IMR-90 (cell line): ENCODE measurements at regions not wholly inside any gene's neighbourhood (a gene's known extent, or its start where the extent isn't known, plus 50 kb on each side); places are given as distances from the start of the nearest gene placed in this dataset.

Source experiments
- ATAC-seq: fragments of 200-7000 bp; cut with Tn5 transposase; 2 replicates; pipeline ENCODE4 v1.9.1; 2020; ENCODE audit warnings: low read depth, mild to moderate bottlenecking, moderate library complexity
- BruUV-seq: library from RNA; stranded (reverse); fragments of 400-500 nt; replicated peaks from 2 replicates; lab custom pipeline; 2021; lab: Mats Ljungman, UMichigan
- CTCF ChIA-PET: fragments of 300-600 bp; formaldehyde crosslinking; extraction: SDS; loops from one replicate; lab custom pipeline; 2021; ENCODE audit warnings: antibody characterized with exemption; lab: Yijun Ruan, JAX
- POLR2A ChIA-PET: fragments of 300-600 bp; sonication (Branson Sonifier 250); formaldehyde crosslinking; loops from one replicate; lab custom pipeline; 2022; ENCODE audit warnings: antibody characterized with exemption; ENCODE audit not compliant: unreplicated experiment; lab: Charles Lee
- DNase-seq: peaks from one replicate; pipeline ENCODE4 v3.0.0; 2013
- H2AFZ ChIP-seq: replicated peaks from 2 replicates; pipeline ENCODE3; 2013; ENCODE audit warnings: low read length, mild to moderate bottlenecking; ENCODE audit not compliant: poor library complexity
- H2AK5ac ChIP-seq: 2 replicates; pipeline ENCODE4 v1.6.1; 2013; ENCODE audit warnings: low read depth, low read length, inconsistent platforms
- H2AK9ac ChIP-seq: replicated peaks from 2 replicates; pipeline ENCODE3; 2013; ENCODE audit warnings: mild to moderate bottlenecking, low read depth, low read length, moderate library complexity; ENCODE audit not compliant: poor library complexity
- H2BK120ac ChIP-seq: 2 replicates; pipeline ENCODE4 v1.6.1; 2013; ENCODE audit warnings: low read depth, low read length, inconsistent platforms
- H2BK15ac ChIP-seq: 3 replicates; pipeline ENCODE4 v1.6.1; 2013; ENCODE audit warnings: low read depth, low read length, inconsistent platforms
- H2BK20ac ChIP-seq: 2 replicates; pipeline ENCODE4 v1.6.1; 2013; ENCODE audit warnings: low read depth, mild to moderate bottlenecking, inconsistent platforms, low read length, moderate library complexity
- H2BK5ac ChIP-seq: 2 replicates; pipeline ENCODE4 v1.6.1; 2013; ENCODE audit warnings: mild to moderate bottlenecking, low read depth, low read length, inconsistent platforms; ENCODE audit not compliant: poor library complexity, severe bottlenecking
- H3K14ac ChIP-seq: replicated peaks from 2 replicates; pipeline ENCODE4 v1.6.1; 2013; ENCODE audit warnings: low read depth, low read length, inconsistent platforms
- H3K18ac ChIP-seq: 2 replicates; pipeline ENCODE4 v1.6.1; 2013; ENCODE audit warnings: low read depth, low read length, control low read depth
- H3K23ac ChIP-seq: 2 replicates; pipeline ENCODE4 v1.6.1; 2013; ENCODE audit warnings: low read depth, low read length, inconsistent platforms
- H3K27ac ChIP-seq: 2 replicates; pipeline ENCODE4 v1.5.1; 2013; ENCODE audit warnings: mild to moderate bottlenecking, control low read depth, low read length; ENCODE audit not compliant: insufficient read depth
- H3K27me3 ChIP-seq: 2 replicates; pipeline ENCODE4 v1.6.1; 2013; ENCODE audit warnings: low read length; ENCODE audit not compliant: control insufficient read depth, insufficient read depth
- H3K36me3 ChIP-seq: 2 replicates; pipeline ENCODE4 v1.6.1; 2013; ENCODE audit warnings: low read length, mixed read lengths; ENCODE audit not compliant: control insufficient read depth, insufficient read depth
- H3K4ac ChIP-seq: 2 replicates; pipeline ENCODE4 v1.6.1; 2013; ENCODE audit warnings: low read depth, low read length, inconsistent platforms
- H3K4me1 ChIP-seq: 2 replicates; pipeline ENCODE4 v1.6.1; 2013; ENCODE audit warnings: low read length, mixed read lengths; ENCODE audit not compliant: control insufficient read depth, insufficient read depth
- H3K4me2 ChIP-seq: 2 replicates; pipeline ENCODE4 v1.6.1; 2013; ENCODE audit warnings: low read depth, mild to moderate bottlenecking, control low read depth, low read length, moderate library complexity
- H3K4me3 ChIP-seq: 2 replicates; pipeline ENCODE4 v1.5.1; 2013; ENCODE audit warnings: low read depth, mild to moderate bottlenecking, control low read depth, low read length, moderate library complexity; ENCODE audit not compliant: insufficient read depth
- H3K56ac ChIP-seq: 2 replicates; pipeline ENCODE4 v1.6.1; 2013; ENCODE audit warnings: low read length, inconsistent platforms; ENCODE audit not compliant: insufficient read depth; ENCODE audit errors: extremely low read depth
- H3K79me1 ChIP-seq, 2 experiments: 2 replicates each; pipeline ENCODE4 v1.6.1; 2013; ENCODE audit warnings: low read length in 2 of 2, inconsistent platforms in 1 of 2, low read depth in 1 of 2
- H3K9ac ChIP-seq: 2 replicates; pipeline ENCODE4 v1.6.1; 2013; ENCODE audit warnings: low read depth, low read length, control low read depth
- H3K9me1 ChIP-seq: 2 replicates; pipeline ENCODE4 v1.6.1; 2013; ENCODE audit warnings: low read length, inconsistent platforms; ENCODE audit not compliant: insufficient read depth
- H3K9me3 ChIP-seq: 2 replicates; pipeline ENCODE4 v1.6.1; 2013; ENCODE audit warnings: low read length; ENCODE audit not compliant: control insufficient read depth, insufficient read depth
- H4K20me1 ChIP-seq: 2 replicates; pipeline ENCODE4 v1.6.1; 2013; ENCODE audit warnings: low read length, inconsistent platforms; ENCODE audit not compliant: insufficient read depth
- H4K5ac ChIP-seq: 2 replicates; pipeline ENCODE4 v1.6.1; 2013; ENCODE audit warnings: mild to moderate bottlenecking, low read depth, low read length, control low read depth
- H4K8ac ChIP-seq, 2 experiments: 2 replicates each; pipeline ENCODE4 v1.6.1; 2013; ENCODE audit warnings: low read depth in 2 of 2, low read length in 2 of 2, control low read depth in 1 of 2, inconsistent platforms in 1 of 2
- H4K91ac ChIP-seq: 2 replicates; pipeline ENCODE4 v1.6.1; 2013; ENCODE audit warnings: low read depth, low read length, inconsistent platforms; ENCODE audit not compliant: insufficient read depth
- BHLHE40 ChIP-seq: fragments of 150-350 bp; IDR thresholded peaks from 2 replicates; pipeline ENCODE4 v1.6.1; 2016; ENCODE audit warnings: mild to moderate bottlenecking, low read depth, low read length
- CEBPB ChIP-seq: IDR thresholded peaks from 2 replicates; pipeline ENCODE4 v1.6.1; 2012; ENCODE audit warnings: low read depth, low read length, improper control_type of control experiment
- MAFK ChIP-seq: IDR thresholded peaks from 2 replicates; pipeline ENCODE4 v1.6.1; 2012; ENCODE audit warnings: low read depth, low read length, improper control_type of control experiment
- NFE2L2 ChIP-seq: fragments of 150-350 bp; IDR thresholded peaks from 2 replicates; pipeline ENCODE4 v1.6.1; 2016; ENCODE audit warnings: low read depth, mild to moderate bottlenecking, low read length
- POLR2A ChIP-seq: IDR thresholded peaks from 2 replicates; pipeline ENCODE4 v1.6.1; 2012; ENCODE audit warnings: mild to moderate bottlenecking, low read depth, low read length
- RCOR1 ChIP-seq: IDR thresholded peaks from 2 replicates; pipeline ENCODE4 v1.6.1; 2012; ENCODE audit warnings: mild to moderate bottlenecking, low read length, improper control_type of control experiment; ENCODE audit not compliant: insufficient replicate concordance
- RFX5 ChIP-seq: IDR thresholded peaks from 2 replicates; pipeline ENCODE4 v1.8.0; 2012; ENCODE audit warnings: low read depth, mild to moderate bottlenecking, low read length, moderate library complexity
- WGBS, 2 experiments: methylation state at CpG; one replicate each; pipeline versions ENCODE4 v1.1.5 to v1.1.7; 2013; ENCODE audit warnings: missing lambda C conversion rate in 2 of 2; ENCODE audit not compliant: insufficient read length in 1 of 2; ENCODE audit errors: extremely low coverage in 2 of 2; 5-methylcytosine and 5-hydroxymethylcytosine counted together
- dilution Hi-C: fragments of 300-500 bp; cut with HindIII; formaldehyde crosslinking; loops from one replicate; pipeline ENCODE4 v1.14.3; 2018; ENCODE audit warnings: low sequenced_read_pairs; ENCODE audit not compliant: unreplicated experiment
- in situ Hi-C: fragments of 300-500 bp; cut with MboI; formaldehyde crosslinking; loops from 3 replicates; pipeline ENCODE4 v1.14.3; 2019; ENCODE audit warnings: low sequenced_read_pairs, inconsistent platforms, mixed read lengths
- intact Hi-C: fragments of 100-400 bp; cut with micrococcal nuclease; formaldehyde crosslinking; loops from 2 replicates; pipeline ENCODE4 v1.10.0; 2022
- TF ChIP-seq, protein P1 (sequence below): fragments of 150-350 bp; IDR thresholded peaks from 2 replicates; pipeline ENCODE4 v1.6.1; 2017; ENCODE audit warnings: mild to moderate bottlenecking, antibody characterized with exemption, low read length, low read depth

DNA sequence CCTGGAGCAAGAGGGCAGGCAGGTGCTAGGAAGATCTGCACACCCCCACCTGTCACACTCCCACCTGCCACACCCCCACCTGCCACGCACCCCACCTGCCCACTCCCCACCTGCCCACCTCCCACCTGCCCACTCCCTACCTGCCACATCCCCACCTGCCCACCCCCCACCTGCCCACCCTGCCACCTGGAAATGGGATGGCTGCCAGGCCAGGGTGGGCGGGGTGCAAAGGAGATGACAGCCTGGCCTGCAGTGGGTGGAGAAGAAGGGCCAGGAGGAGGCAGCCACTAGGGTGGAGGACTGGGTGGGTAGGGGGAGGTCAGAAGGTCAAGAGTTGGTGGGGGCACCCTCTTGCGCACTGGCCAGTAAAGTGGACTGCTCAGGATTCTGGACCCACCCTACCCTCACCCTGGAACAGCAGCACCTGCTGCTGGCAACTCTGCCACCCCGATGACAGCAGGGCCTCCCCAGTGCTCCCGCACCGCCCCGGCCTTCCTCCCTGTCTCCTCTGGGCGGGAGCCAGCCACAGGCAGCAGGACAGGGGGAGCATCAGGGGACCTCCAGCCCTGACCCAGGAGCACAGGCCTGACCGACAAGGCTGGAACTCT is 66.8 kb upstream of the NKX1-1 start:
- H2AFZ ChIP-seq = no peak overlapping the region
- in situ Hi-C loops (no loop called here), intact Hi-C loops (no loop called here), dilution Hi-C loops (no loop called here)
- ChIA-PET CTCF (no interaction called here), POLR2A (no interaction called here)
- H3K4ac ChIP-seq = no peak overlapping the region
- no peaks in the 10 kb centered on the region for H3K9me1 ChIP-seq
- no peaks in the 10 kb centered on the region for H4K20me1 ChIP-seq
- no peak overlapping the region for H2AK9ac ChIP-seq
- no peak overlapping the region for H3K4me3 ChIP-seq
- H4K5ac ChIP-seq = no peak overlapping the region
- H4K91ac ChIP-seq = no peak overlapping the region
- H3K27me3 ChIP-seq = peaks cover 17% of the 10 kb centered on the region
- no peak overlapping the region for H2BK5ac ChIP-seq
- ATAC-seq (no peak), DNase-seq (no peak)
- H2AK5ac ChIP-seq = no peak overlapping the region
- no peak overlapping the region for H3K9ac ChIP-seq
- H3K27ac ChIP-seq = no peak overlapping the region
- no peak overlapping the region for H2BK120ac ChIP-seq
- TF ChIP-seq POLR2A = no peak
- no peak for TF ChIP-seq MAFK
- TF ChIP-seq RFX5 = no peak
- no peak for TF ChIP-seq NFE2L2
- no peak for TF ChIP-seq RCOR1
- no peak for TF ChIP-seq CEBPB
- no peak for TF ChIP-seq BHLHE40
- TF ChIP-seq, protein P1, sequence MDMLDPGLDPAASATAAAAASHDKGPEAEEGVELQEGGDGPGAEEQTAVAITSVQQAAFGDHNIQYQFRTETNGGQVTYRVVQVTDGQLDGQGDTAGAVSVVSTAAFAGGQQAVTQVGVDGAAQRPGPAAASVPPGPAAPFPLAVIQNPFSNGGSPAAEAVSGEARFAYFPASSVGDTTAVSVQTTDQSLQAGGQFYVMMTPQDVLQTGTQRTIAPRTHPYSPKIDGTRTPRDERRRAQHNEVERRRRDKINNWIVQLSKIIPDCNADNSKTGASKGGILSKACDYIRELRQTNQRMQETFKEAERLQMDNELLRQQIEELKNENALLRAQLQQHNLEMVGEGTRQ = no peak
- H3K4me2 ChIP-seq = no peak overlapping the region
- H4K8ac ChIP-seq = no peak overlapping the region
- no peaks in the 10 kb centered on the region for H3K4me1 ChIP-seq
- no peak overlapping the region for H3K14ac ChIP-seq
- H3K79me1 ChIP-seq = no peaks in the 10 kb centered on the region
- no peak overlapping the region for H3K23ac ChIP-seq
- H2BK20ac ChIP-seq = no peak overlapping the region
- WGBS, 2 experiments = 60% methylated on average over 1 of the region's 9 CpGs; no CpG with 5 or more reads in 1 of the 2 experiments
- H3K56ac ChIP-seq = no peak overlapping the region
- H3K36me3 ChIP-seq = no peaks in the 10 kb centered on the region
- BruUV-seq = no TSS peak
- no peak overlapping the region for H2BK15ac ChIP-seq
- no peaks in the 10 kb centered on the region for H3K9me3 ChIP-seq
- H3K18ac ChIP-seq = no peak overlapping the region
